ENCODE measurements at regions not wholly inside any gene's neighbourhood (a gene's known extent, or its start where the extent isn't known, plus 50 kb on each side); places are given as distances from the start of the nearest gene placed in this dataset.

GRCh38 chr5:167317884-167318283 is 973.6 kb upstream of the WWC1 start:
- no peak for TF ChIP-seq ZNF274 (IDR thresholded peaks at IDR 0.05; ENCODE audit: low read depth, low read length)
- no peak overlapping the region for H3K4me3 ChIP-seq (ENCODE audit: low read length)

- no peak for TF ChIP-seq ZNF274 (IDR thresholded peaks at IDR 0.05; ENCODE audit: low read depth, low read length)
- H3K4me3 ChIP-seq (ENCODE audit: low read length), result no peak overlapping the region
Observed at GRCh38 chr5:167319243-167319642, 972.2 kb upstream of the WWC1 start.

- no peak overlapping the region for H3K4me3 ChIP-seq (ENCODE audit: low read length)
- no peak for TF ChIP-seq ZNF274 (IDR thresholded peaks at IDR 0.05; ENCODE audit: low read depth, low read length)
Observed at GRCh38 chr5:167320019-167320418, 971.4 kb upstream of the WWC1 start.

GRCh38 chr5:167332309-167332708 is 959.1 kb upstream of the WWC1 start:
- no peak for TF ChIP-seq ZNF274 (IDR thresholded peaks at IDR 0.05; ENCODE audit: low read depth, low read length)
- H3K4me3 ChIP-seq (ENCODE audit: low read length), result no peak overlapping the region

GRCh38 chr5:167336161-167336560 is 955.3 kb upstream of the WWC1 start:
- no peak for TF ChIP-seq ZNF274 (IDR thresholded peaks at IDR 0.05; ENCODE audit: low read depth, low read length)
- H3K4me3 ChIP-seq (ENCODE audit: low read length), result no peak overlapping the region

GRCh38 chr5:167339205-167339604 is 952.2 kb upstream of the WWC1 start:
- no peak for TF ChIP-seq ZNF274 (IDR thresholded peaks at IDR 0.05; ENCODE audit: low read depth, low read length)
- H3K4me3 ChIP-seq (ENCODE audit: low read length), result no peak overlapping the region

- TF ChIP-seq ZNF274 (IDR thresholded peaks at IDR 0.05; ENCODE audit: low read depth, low read length), result no peak
- H3K4me3 ChIP-seq (ENCODE audit: low read length), result no peak overlapping the region
Observed at GRCh38 chr5:167346461-167346860, 945.0 kb upstream of the WWC1 start.

- TF ChIP-seq ZNF274 (IDR thresholded peaks at IDR 0.05; ENCODE audit: low read depth, low read length), result no peak
- no peak overlapping the region for H3K4me3 ChIP-seq (ENCODE audit: low read length)
Observed at GRCh38 chr5:167348251-167348926, 943.1 kb upstream of the WWC1 start.

GRCh38 chr5:167348980-167349379 is 942.5 kb upstream of the WWC1 start:
- no peak for TF ChIP-seq ZNF274 (IDR thresholded peaks at IDR 0.05; ENCODE audit: low read depth, low read length)
- H3K4me3 ChIP-seq (ENCODE audit: low read length), result no peak overlapping the region

- TF ChIP-seq ZNF274 (IDR thresholded peaks at IDR 0.05; ENCODE audit: low read depth, low read length), result no peak
Observed at GRCh38 chr5:167351316-167351715, 940.1 kb upstream of the WWC1 start.

GRCh38 chr5:167352801-167353200 is 938.6 kb upstream of the WWC1 start:
- H3K4me3 ChIP-seq (ENCODE audit: low read length), result no peak overlapping the region
- no peak for TF ChIP-seq ZNF274 (IDR thresholded peaks at IDR 0.05; ENCODE audit: low read depth, low read length)

More at GRCh38 chr5:167351316-167351715, 940.1 kb upstream of the WWC1 start:
- H3K4me3 ChIP-seq (ENCODE audit: low read length), result no peak overlapping the region

GRCh38 chr5:167355346-167355745 is 936.1 kb upstream of the WWC1 start:
- no peak for TF ChIP-seq ZNF274 (IDR thresholded peaks at IDR 0.05; ENCODE audit: low read depth, low read length)
- H3K4me3 ChIP-seq (ENCODE audit: low read length), result no peak overlapping the region

GRCh38 chr5:167356374-167356773 is 935.1 kb upstream of the WWC1 start:
- H3K4me3 ChIP-seq (ENCODE audit: low read length), result no peak overlapping the region
- TF ChIP-seq ZNF274 (IDR thresholded peaks at IDR 0.05; ENCODE audit: low read depth, low read length), result no peak

GRCh38 chr5:167358868-167359492 is 932.5 kb upstream of the WWC1 start:
- H3K4me3 ChIP-seq (ENCODE audit: low read length), result no peak overlapping the region
- no peak for TF ChIP-seq ZNF274 (IDR thresholded peaks at IDR 0.05; ENCODE audit: low read depth, low read length)

- TF ChIP-seq ZNF274 (IDR thresholded peaks at IDR 0.05; ENCODE audit: low read depth, low read length), result no peak
- no peak overlapping the region for H3K4me3 ChIP-seq (ENCODE audit: low read length)
Observed at GRCh38 chr5:167361795-167362194, 929.6 kb upstream of the WWC1 start.
